OCI-LY3 (cell line): ENCODE measurements at regions not wholly inside any gene's neighbourhood (a gene's known extent, or its start where the extent isn't known, plus 50 kb on each side); places are given as distances from the start of the nearest gene placed in this dataset.

ENCODE experiments used
- H2AFZ ChIP-seq: fragments of 200-600, 300-600 bp; shearing (Covaris generic); 2 replicates; pipeline ENCODE4 v1.6.0; 2014; ENCODE audit warnings: antibody characterized with exemption, low read depth, low read length
- H3K27ac ChIP-seq: fragments of 200-600, 300-600 bp; sonication (generic); 2 replicates; pipeline ENCODE4 v1.5.1; 2014; ENCODE audit warnings: mild to moderate bottlenecking, low read length, moderate library complexity, mixed read lengths
- H3K27me3 ChIP-seq: fragments of 200-600, 300-600 bp; sonication (generic); 2 replicates; pipeline ENCODE4 v1.6.1; 2014; ENCODE audit warnings: low read depth, low read length, mixed read lengths
- H3K36me3 ChIP-seq: fragments of 200-600, 300-600 bp; sonication (generic); replicated peaks from 2 replicates; pipeline ENCODE3; 2014; ENCODE audit warnings: low read depth, low read length, mixed read lengths
- H3K4me1 ChIP-seq: fragments of 300-600, 200-600 bp; sonication (generic); 2 replicates; pipeline ENCODE4 v1.6.1; 2014; ENCODE audit warnings: low read length, mixed read lengths
- H3K4me2 ChIP-seq: fragments of 200-600, 300-600 bp; sonication (generic); 2 replicates; pipeline ENCODE4 v1.6.1; 2014; ENCODE audit warnings: low read length, mixed read lengths
- H3K4me3 ChIP-seq: fragments of 300-600, 200-600 bp; sonication (generic); 2 replicates; pipeline ENCODE4 v1.5.1; 2014; ENCODE audit warnings: antibody characterized with exemption, mild to moderate bottlenecking, low read length, moderate library complexity
- H3K79me2 ChIP-seq: fragments of 300-600, 200-600 bp; shearing (Covaris generic); 2 replicates; pipeline ENCODE4 v1.6.1; 2014; ENCODE audit warnings: mild to moderate bottlenecking, low read length, mixed read lengths
- H3K9ac ChIP-seq: fragments of 300-600, 200-600 bp; shearing (Covaris generic); 2 replicates; pipeline ENCODE4 v1.6.0; 2014; ENCODE audit warnings: mild to moderate bottlenecking, low read length, moderate library complexity
- H3K9me3 ChIP-seq: fragments of 200-600, 300-600 bp; shearing (Covaris generic); 2 replicates; pipeline ENCODE4 v1.6.1; 2014; ENCODE audit warnings: low read length, mixed read lengths; ENCODE audit not compliant: insufficient read depth
- H4K20me1 ChIP-seq: fragments of 200-600, 300-600 bp; sonication (generic); 2 replicates; pipeline ENCODE4 v1.6.1; 2016; ENCODE audit warnings: low read length, mixed read lengths; ENCODE audit not compliant: insufficient read depth
- CTCF ChIP-seq: fragments of 200-600, 300-600 bp; sonication (generic); IDR thresholded peaks from 2 replicates; pipeline ENCODE4 v1.5.1; 2014; ENCODE audit warnings: antibody characterized with exemption, low read length, low read depth
- EZH2phosphoT487 ChIP-seq: fragments of 200-600 bp; shearing (Covaris generic); IDR thresholded peaks from 2 replicates; pipeline ENCODE4 v1.6.1; 2018; ENCODE audit warnings: antibody characterized with exemption, mixed run types, low read depth

DNA sequence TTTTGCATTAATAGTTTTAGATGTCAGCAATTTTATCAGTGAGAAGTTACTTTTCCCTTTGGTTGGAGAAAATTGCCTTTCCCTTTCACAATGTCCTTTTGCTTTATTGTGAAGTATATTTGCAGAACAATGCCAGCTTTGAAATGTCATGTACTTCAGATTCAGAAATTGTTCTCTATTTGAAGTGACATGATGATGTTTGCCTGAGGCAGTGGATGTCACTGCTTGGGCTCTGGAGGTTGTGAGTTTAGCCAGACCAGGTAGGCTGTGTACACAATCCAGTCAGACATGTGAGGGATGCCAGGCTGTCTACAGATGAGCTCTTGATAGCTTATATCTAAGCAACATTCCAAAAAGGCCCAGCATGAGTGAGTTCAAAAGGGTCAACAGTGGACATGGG lies 451.9 kb upstream of the FBXO33 start:
- Histone ChIP-seq H3K9ac (no peak overlapping the region), H3K79me2 (no peaks in the 10 kb centered on the region), H3K27me3 (no peaks in the 10 kb centered on the region), H3K4me2 (no peak overlapping the region), H2AFZ (no peak overlapping the region), H4K20me1 (no peaks in the 10 kb centered on the region), H3K4me3 (no peak overlapping the region), H3K36me3 (peaks cover 4% of the 10 kb centered on the region), H3K9me3 (no peaks in the 10 kb centered on the region; the same call in 1 of the 2 replicates), H3K27ac (no peak overlapping the region), H3K4me1 (peaks cover 4% of the 10 kb centered on the region; the same call in 1 of the 2 replicates)
- TF ChIP-seq EZH2phosphoT487: no peak

- H3K9ac ChIP-seq: no peak overlapping the region
- no peak overlapping the region for H3K4me2 ChIP-seq
- no peak overlapping the region for H3K4me3 ChIP-seq
- no peak overlapping the region for H3K27ac ChIP-seq
- no peaks in the 10 kb centered on the region for H3K9me3 ChIP-seq
- peaks cover 25% of the 10 kb centered on the region for H3K4me1 ChIP-seq
- no peaks in the 10 kb centered on the region for H3K79me2 ChIP-seq
- no peak overlapping the region for H2AFZ ChIP-seq
- H3K27me3 ChIP-seq: no peaks in the 10 kb centered on the region
- H4K20me1 ChIP-seq: no peaks in the 10 kb centered on the region
- no peaks in the 10 kb centered on the region for H3K36me3 ChIP-seq
- TF ChIP-seq CTCF: no peak
- no peak for TF ChIP-seq EZH2phosphoT487
Observed at GRCh38 chr14:39880965-39881364, 448.7 kb upstream of the FBXO33 start.

DNA sequence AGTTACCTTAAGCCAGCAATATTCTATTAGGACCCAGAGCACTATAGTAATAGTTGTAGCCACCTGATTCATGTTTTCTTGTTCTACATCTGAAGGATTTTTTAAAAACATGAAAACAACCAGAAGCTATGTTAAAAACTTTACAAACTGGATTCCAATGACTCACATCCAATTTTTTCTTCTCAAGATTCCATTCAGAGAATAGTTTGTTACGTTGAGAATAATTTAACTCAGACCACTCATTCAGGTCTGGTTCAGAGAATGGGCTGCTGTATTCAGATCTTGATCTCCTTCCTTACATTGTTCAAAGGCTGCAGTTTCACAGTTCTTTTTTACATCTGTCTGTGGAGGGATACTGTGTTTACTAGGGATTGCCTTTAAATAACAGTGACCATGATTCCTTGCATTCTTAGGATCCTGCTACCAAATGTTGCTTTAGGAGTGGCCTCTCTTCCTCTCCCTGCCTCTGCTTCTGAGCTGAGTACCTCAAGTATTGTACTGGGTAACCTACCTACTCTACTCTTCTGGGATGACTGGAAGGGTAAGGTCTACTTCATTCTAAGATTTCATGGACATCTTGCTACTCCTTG lies 448.0 kb upstream of the FBXO33 start:
- H3K9me3 ChIP-seq: no peaks in the 10 kb centered on the region
- H4K20me1 ChIP-seq: no peaks in the 10 kb centered on the region
- H3K27ac ChIP-seq: no peak overlapping the region
- no peak overlapping the region for H3K4me3 ChIP-seq
- peaks cover 32% of the 10 kb centered on the region for H3K4me1 ChIP-seq
- H3K4me2 ChIP-seq: no peak overlapping the region
- no peaks in the 10 kb centered on the region for H3K79me2 ChIP-seq
- no peaks in the 10 kb centered on the region for H3K36me3 ChIP-seq
- no peaks in the 10 kb centered on the region for H3K27me3 ChIP-seq
- TF ChIP-seq EZH2phosphoT487 (no peak), CTCF (no peak)
- no peak overlapping the region for H3K9ac ChIP-seq
- H2AFZ ChIP-seq: no peak overlapping the region

DNA sequence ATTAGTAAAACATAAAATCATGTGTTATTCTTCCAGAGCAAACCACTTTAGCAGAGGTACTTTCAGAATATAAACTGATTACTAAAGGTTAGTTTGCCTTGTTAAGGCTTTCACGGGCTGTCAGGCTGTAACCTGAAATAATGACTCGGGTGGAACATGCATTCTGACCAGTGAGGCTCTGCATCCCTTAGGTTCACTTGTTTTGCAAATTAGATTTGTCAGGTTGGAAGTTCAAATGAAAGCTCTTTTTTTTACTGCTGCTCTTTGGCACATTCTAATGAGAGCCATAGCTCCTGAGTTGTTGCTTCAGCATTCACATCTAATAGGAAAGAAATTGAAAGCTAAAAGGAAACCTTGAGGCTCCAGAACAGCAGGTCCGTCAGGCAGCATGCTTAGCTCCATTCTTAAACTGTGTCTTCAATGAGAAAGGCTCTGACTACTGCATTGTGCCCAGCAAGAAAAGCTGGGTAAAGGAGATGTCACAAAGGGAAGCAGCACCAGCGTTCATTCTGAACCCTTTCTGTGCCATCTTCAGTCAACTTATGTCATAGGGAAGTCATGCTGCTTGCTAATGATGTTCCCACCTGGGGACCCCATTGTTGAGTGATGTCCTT lies 445.5 kb upstream of the FBXO33 start:
- H3K36me3 ChIP-seq: no peaks in the 10 kb centered on the region
- no peak overlapping the region for H3K4me3 ChIP-seq
- H3K27me3 ChIP-seq: no peaks in the 10 kb centered on the region
- no peaks in the 10 kb centered on the region for H3K79me2 ChIP-seq
- H3K4me2 ChIP-seq: peak overlapping the region; percentile 45; the same call in 1 of the 2 replicates
- H3K4me1 ChIP-seq: peaks cover 53% of the 10 kb centered on the region
- peak overlapping the region; percentile 75; the same call in 1 of the 2 replicates for H2AFZ ChIP-seq
- no peaks in the 10 kb centered on the region for H3K9me3 ChIP-seq
- TF ChIP-seq EZH2phosphoT487: no peak
- no peak for TF ChIP-seq CTCF
- H4K20me1 ChIP-seq: no peaks in the 10 kb centered on the region
- no peak overlapping the region for H3K9ac ChIP-seq
- H3K27ac ChIP-seq: peak overlapping the region; percentile 90
